ENCODE measurements at regions not wholly inside any gene's neighbourhood (a gene's known extent, or its start where the extent isn't known, plus 50 kb on each side); places are given as distances from the start of the nearest gene placed in this dataset.
"Not testable (repeated sequence)": the region's sequence is repeated elsewhere in the genome, so short reads cannot be mapped to it uniquely, and the experiment has no call there.

GRCh38 chr2:149858901-149859634 lies 271.5 kb upstream of the MMADHC start:
- no peak for TF ChIP-seq EZH2phosphoT487 (IDR thresholded peaks at IDR 0.05; ENCODE audit: borderline replicate concordance, low read length)
- no peak for TF ChIP-seq EZH2 (IDR thresholded peaks at IDR 0.05; ENCODE audit: low read length, unreplicated experiment)
- TF ChIP-seq CTCF (conservative IDR thresholded peaks at IDR 0.05; ENCODE audit: low read depth, low read length) = no peak
- Histone ChIP-seq H3K9me3 (ENCODE audit: low read length) (no peaks in the 10 kb centered on the region), H3K27me3 (ENCODE audit: low read length) (no peaks in the 10 kb centered on the region), H3K36me3 (ENCODE audit: low read depth, low read length) (no peaks in the 10 kb centered on the region), H3F3A (ENCODE audit: low read length, unreplicated experiment) (no peaks in the 10 kb centered on the region), H3K9ac (ENCODE audit: low read length) (peak overlapping the region; percentile 24; the same call in 1 of the 2 replicates), H3K27ac (ENCODE audit: low read length) (peak overlapping the region; percentile 77), H3K4me3 (ENCODE audit: low read length) (no peak overlapping the region), H4K20me1 (ENCODE audit: low read length) (no peaks in the 10 kb centered on the region), H2AFZ (ENCODE audit: low read length) (0 out of 2 replicates have a peak overlapping the region, but pooled peaks have one; percentile 0), H3K4me2 (ENCODE audit: low read length) (peak overlapping the region; percentile 45), H3K79me2 (ENCODE audit: low read length) (no peaks in the 10 kb centered on the region), H3K4me1 (ENCODE audit: insufficient read depth, low read length) (peaks cover 32% of the 10 kb centered on the region), H3K9me2 (replicated peaks; ENCODE audit: low read length) (no peaks in the 10 kb centered on the region)
- ChIA-PET POLR2A (ENCODE audit: unreplicated experiment) (no interaction called here), CTCF (no interaction called here)
- BruUV-seq (replicated peaks) = no TSS peak
- ATAC-seq = peak; percentile 76
- intact Hi-C loops (cut with micrococcal nuclease) = loop anchor here (1.0 kb wide), 1 partner anchor 35 kb away; no protein-coding TSS in a partner anchor
- peak; percentile 65 for DNase-seq

GRCh38 chr2:149858216-149858615 lies 270.6 kb upstream of the MMADHC start:
- Histone ChIP-seq H3K27ac (ENCODE audit: low read length) (peak overlapping the region; percentile 77), H3K36me3 (ENCODE audit: low read depth, low read length) (no peaks in the 10 kb centered on the region), H3K27me3 (ENCODE audit: low read length) (no peaks in the 10 kb centered on the region), H3K79me2 (ENCODE audit: low read length) (no peaks in the 10 kb centered on the region), H2AFZ (ENCODE audit: low read length) (no peak overlapping the region), H3K9me2 (replicated peaks; ENCODE audit: low read length) (no peaks in the 10 kb centered on the region), H3F3A (ENCODE audit: low read length, unreplicated experiment) (no peaks in the 10 kb centered on the region), H3K9me3 (ENCODE audit: low read length) (no peaks in the 10 kb centered on the region), H3K9ac (ENCODE audit: low read length) (no peak overlapping the region), H3K4me3 (ENCODE audit: low read length) (no peak overlapping the region), H3K4me2 (ENCODE audit: low read length) (peak overlapping the region; percentile 45; the same call in 1 of the 2 replicates), H4K20me1 (ENCODE audit: low read length) (no peaks in the 10 kb centered on the region), H3K4me1 (ENCODE audit: insufficient read depth, low read length) (peaks cover 32% of the 10 kb centered on the region)
- peak; percentile 29; the same call in 1 of the 2 replicates for ATAC-seq
- ChIA-PET CTCF (no interaction called here), POLR2A (ENCODE audit: unreplicated experiment) (no interaction called here)
- intact Hi-C loops (cut with micrococcal nuclease) = loop anchor here (1.0 kb wide), 1 partner anchor 36 kb away; no protein-coding TSS in a partner anchor
- DNase-seq = peak; percentile 3
- BruUV-seq (replicated peaks) = no TSS peak
- TF ChIP-seq EZH2phosphoT487 (IDR thresholded peaks at IDR 0.05; ENCODE audit: borderline replicate concordance, low read length) = no peak
- no peak for TF ChIP-seq CTCF (conservative IDR thresholded peaks at IDR 0.05; ENCODE audit: low read depth, low read length)
- TF ChIP-seq EZH2 (IDR thresholded peaks at IDR 0.05; ENCODE audit: low read length, unreplicated experiment) = no peak

GRCh38 chr2:149857344-149857743 lies 269.8 kb upstream of the MMADHC start:
- H3K9me2 ChIP-seq (replicated peaks; ENCODE audit: low read length) = no peaks in the 10 kb centered on the region
- H2AFZ ChIP-seq (ENCODE audit: low read length) = no peak overlapping the region
- ChIA-PET POLR2A (ENCODE audit: unreplicated experiment) (no interaction called here), CTCF (interaction anchor here (0.5 kb wide), 1 partner anchor 235 kb away, joined by 4 read pairs; no protein-coding TSS in a partner anchor)
- no TSS peak for BruUV-seq (replicated peaks)
- H3K27me3 ChIP-seq (ENCODE audit: low read length) = no peaks in the 10 kb centered on the region
- no peak overlapping the region for H3K27ac ChIP-seq (ENCODE audit: low read length)
- H3K9me3 ChIP-seq (ENCODE audit: low read length) = no peaks in the 10 kb centered on the region
- no peak overlapping the region for H3K4me2 ChIP-seq (ENCODE audit: low read length)
- no peak overlapping the region for H3K4me3 ChIP-seq (ENCODE audit: low read length)
- DNase-seq (peak; percentile 20), ATAC-seq (no peak; the same call in 1 of the 2 replicates)
- no peak overlapping the region for H3K9ac ChIP-seq (ENCODE audit: low read length)
- H3F3A ChIP-seq (ENCODE audit: low read length, unreplicated experiment) = no peaks in the 10 kb centered on the region
- H3K4me1 ChIP-seq (ENCODE audit: insufficient read depth, low read length) = peaks cover 32% of the 10 kb centered on the region
- TF ChIP-seq EZH2 (IDR thresholded peaks at IDR 0.05; ENCODE audit: low read length, unreplicated experiment) (no peak), EZH2phosphoT487 (IDR thresholded peaks at IDR 0.05; ENCODE audit: borderline replicate concordance, low read length) (no peak), CTCF (conservative IDR thresholded peaks at IDR 0.05; ENCODE audit: low read depth, low read length) (no peak)
- intact Hi-C loops (cut with micrococcal nuclease) = no loop called here
- H3K36me3 ChIP-seq (ENCODE audit: low read depth, low read length) = no peaks in the 10 kb centered on the region
- no peaks in the 10 kb centered on the region for H4K20me1 ChIP-seq (ENCODE audit: low read length)
- no peaks in the 10 kb centered on the region for H3K79me2 ChIP-seq (ENCODE audit: low read length)

GRCh38 chr2:149855859-149856258 lies 268.3 kb upstream of the MMADHC start:
- H2AFZ ChIP-seq (ENCODE audit: low read length); H4K20me1 ChIP-seq (ENCODE audit: low read length); CTCF ChIA-PET; ATAC-seq; BruUV-seq (replicated peaks); H3K36me3 ChIP-seq (ENCODE audit: low read depth, low read length); H3K4me3 ChIP-seq (ENCODE audit: low read length); H3K9me3 ChIP-seq (ENCODE audit: low read length); intact Hi-C loops (cut with micrococcal nuclease); H3K4me2 ChIP-seq (ENCODE audit: low read length); H3K9me2 ChIP-seq (replicated peaks; ENCODE audit: low read length); POLR2A ChIA-PET (ENCODE audit: unreplicated experiment); H3F3A ChIP-seq (ENCODE audit: low read length, unreplicated experiment); H3K9ac ChIP-seq (ENCODE audit: low read length); H3K27me3 ChIP-seq (ENCODE audit: low read length); H3K79me2 ChIP-seq (ENCODE audit: low read length); H3K27ac ChIP-seq (ENCODE audit: low read length); DNase-seq: not testable (repeated sequence)
- peaks cover 32% of the 10 kb centered on the region for H3K4me1 ChIP-seq (ENCODE audit: insufficient read depth, low read length)

Measured in PC-3 (cell line).